Central memory CD4-positive, alpha-beta T cell (primary cell): ENCODE measurements at regions not wholly inside any gene's neighbourhood (a gene's known extent, or its start where the extent isn't known, plus 50 kb on each side); places are given as distances from the start of the nearest gene placed in this dataset.
"Not testable (repeated sequence)": the region's sequence is repeated elsewhere in the genome, so short reads cannot be mapped to it uniquely, and the experiment has no call there.

Experiments
- DNase-seq: peaks from one replicate; pipeline ENCODE4 v3.0.0; 2022

GRCh38 chr12:67045650-67046049 lies 223.5 kb upstream of the CAND1 start:
- no peak for DNase-seq

DNA sequence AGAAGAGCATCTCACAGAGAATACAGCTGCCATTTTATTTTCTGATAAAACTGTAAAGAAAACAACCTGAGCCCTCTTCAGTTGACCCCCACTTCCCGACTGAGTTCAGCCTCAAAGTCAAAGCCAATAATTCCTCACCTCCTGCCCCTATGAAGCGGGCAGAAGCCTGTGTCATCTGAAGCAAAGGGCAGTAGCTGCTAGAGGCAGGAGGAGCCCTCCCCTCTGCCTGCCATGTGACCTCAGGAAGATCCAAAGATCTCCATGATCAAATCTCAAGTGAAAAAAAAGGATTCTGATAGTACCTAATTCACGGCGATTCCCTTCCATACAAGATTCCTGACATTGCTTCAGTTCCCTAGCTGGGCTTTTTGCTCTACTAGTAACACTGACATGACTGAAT lies 223.1 kb upstream of the CAND1 start:
- DNase-seq = no peak

DNA sequence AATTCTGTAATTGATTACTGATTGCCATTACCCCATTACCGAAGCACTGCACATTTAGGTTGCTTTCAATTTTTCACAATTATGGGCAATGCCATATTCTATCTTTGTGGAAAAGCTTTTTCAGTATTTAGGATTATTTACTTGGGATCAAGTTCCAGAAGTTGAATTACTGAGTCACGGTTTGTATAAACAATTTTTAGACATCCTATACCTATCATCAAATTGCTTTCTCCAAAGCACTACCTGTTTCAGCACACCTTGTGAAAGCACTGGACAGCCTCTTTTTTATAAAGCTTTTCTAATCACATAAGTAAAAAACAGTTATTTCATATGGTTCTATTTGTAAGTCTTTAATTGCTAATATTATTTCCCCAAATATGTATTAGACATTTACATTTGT lies 221.5 kb upstream of the CAND1 start:
- no peak for DNase-seq

DNA sequence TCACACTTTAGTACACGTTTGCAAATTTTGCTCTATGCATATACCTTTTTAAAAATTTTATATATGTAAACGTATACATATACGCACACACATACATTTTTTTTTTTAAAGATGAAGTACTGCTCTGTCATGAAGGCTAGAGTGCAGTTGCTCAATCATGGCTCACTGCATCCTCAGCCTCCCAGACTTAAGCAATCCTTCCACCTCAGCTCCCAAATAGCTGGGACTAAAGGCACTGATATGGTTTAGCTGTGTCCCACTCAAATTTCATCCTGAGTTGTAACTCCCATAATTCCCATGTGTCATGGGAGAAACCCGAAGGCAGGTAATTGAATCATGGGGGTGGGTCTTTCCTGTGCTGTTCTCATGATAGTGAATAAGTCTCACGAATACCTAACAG lies 220.8 kb upstream of the CAND1 start:
- no peak for DNase-seq

DNA sequence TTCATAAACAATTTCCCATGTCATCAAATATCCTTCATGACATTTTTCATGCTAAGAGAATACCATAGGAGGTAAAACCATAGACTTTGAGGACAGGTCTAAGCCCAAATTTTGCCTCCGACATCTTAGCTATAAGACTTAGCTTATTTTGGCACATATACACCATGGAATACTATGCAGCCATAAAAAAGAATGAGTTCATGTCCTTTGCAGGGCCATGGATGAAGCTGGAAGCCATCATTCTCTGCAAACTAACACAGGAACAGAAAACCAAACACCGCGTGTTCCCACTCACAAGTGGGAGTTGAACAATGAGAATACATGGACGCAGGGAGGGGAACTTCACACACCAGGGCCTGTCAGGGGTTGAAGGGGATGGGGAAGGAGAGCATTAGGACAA lies 220.0 kb upstream of the CAND1 start:
- DNase-seq = not testable (repeated sequence)

DNA sequence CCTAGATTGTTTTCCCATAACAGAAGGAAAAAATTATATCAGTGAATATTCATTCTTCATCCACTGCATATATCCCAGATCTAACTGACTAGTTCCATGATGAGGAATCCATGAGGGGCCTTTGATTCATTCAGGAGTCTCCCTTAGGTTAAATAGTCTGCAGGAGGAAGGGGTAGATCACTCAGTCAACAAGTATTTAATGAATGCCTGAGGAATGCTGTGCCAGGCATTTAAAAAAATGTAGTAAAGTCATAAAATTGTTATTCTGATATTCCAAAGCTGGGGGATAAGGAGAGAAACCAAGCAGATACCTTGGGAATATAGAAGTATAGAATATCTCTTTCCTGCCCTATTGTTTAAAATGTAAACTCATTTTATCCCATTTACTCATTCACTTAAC lies 216.2 kb upstream of the CAND1 start:
- DNase-seq = no peak

DNA sequence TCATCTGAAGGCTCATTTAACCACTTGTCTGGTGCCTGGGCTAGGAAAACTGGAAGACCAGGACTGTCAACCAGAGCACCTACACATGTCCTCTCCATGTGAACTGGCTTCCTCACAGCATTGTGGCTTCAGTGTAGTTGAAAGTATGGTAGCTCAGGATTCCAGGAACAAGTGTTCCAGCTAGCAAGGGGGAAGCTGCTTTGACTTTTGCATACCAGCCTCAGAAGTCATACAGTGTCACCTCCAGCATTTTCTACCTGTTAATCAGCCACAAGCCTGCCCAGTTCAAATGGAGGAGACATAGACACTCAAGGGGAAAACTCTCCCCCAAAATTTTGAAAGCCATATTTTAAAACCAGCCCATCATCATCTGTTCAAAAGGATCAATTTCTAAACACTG lies 212.8 kb upstream of the CAND1 start:
- no peak for DNase-seq

DNA sequence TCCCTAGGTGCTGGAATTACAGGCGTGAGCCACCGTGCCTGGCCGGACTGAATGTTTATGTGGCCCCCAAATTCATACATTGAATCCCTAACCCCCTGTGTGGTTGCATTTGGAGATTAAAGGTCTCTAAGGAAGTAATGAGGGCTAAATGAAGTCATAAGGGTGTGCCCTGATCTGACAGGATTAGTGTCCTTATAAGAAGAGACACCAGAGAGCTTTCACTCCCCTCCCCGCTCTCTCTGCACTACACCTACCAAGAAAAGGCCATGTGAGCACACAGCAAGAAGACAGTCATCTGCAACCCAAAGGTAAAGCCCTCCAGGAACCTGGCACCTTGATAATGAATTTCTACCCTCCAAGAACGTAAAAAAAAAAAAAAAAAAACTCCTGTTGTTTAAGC lies 212.1 kb upstream of the CAND1 start:
- no peak for DNase-seq

DNA sequence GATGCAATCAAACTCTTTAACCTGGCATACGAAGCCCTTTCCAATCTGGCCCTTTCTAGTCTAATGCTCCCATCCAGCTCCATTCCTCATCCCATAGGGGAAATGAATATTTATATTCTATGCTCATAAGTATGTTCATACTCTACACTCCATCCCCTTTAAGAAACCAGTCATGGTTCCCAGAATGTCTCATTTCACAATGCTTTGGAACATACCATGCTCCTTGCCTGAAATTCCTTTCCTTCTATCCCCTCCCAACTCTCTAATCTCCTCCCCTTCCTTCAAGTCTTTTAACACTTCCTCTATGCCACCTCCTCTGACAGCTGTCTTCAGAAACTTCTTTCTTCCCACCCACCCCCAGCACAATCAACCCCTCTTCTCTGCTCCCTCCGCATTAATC lies 207.0 kb upstream of the CAND1 start:
- DNase-seq = no peak

- no peak for DNase-seq
These were observed 201.5 kb upstream of the CAND1 start for GRCh38 chr12:67067453-67068203.

DNA sequence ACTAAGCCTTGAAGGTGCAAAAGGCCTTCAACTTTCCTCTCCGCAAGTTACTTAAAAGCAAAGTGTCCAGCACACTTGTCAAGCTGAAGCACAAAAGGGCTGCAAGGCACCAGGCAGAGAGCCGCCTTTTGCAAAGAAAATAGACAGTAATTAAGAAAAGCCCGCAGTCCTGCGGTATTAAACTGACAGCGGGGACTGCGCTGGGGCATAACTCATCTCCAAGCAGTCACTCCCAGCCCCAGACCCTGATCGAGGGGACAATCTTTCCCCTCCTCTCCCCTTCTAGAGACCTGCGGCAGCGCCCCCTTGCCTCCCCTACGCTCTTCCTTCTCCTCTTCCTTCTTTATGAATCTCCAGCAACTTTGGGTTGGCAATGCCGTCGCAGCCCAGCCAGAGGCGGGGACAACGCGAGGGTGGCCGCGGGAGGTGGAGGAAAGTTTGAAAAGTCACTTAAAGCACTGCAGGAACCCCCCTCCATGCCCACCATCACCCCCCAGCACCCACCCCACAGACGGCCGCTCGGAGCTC lies 200.9 kb upstream of the CAND1 start:
- DNase-seq = no peak

- peak; percentile 4 for DNase-seq
These were observed 200.3 kb upstream of the CAND1 start for GRCh38 chr12:67068761-67069450.

DNA sequence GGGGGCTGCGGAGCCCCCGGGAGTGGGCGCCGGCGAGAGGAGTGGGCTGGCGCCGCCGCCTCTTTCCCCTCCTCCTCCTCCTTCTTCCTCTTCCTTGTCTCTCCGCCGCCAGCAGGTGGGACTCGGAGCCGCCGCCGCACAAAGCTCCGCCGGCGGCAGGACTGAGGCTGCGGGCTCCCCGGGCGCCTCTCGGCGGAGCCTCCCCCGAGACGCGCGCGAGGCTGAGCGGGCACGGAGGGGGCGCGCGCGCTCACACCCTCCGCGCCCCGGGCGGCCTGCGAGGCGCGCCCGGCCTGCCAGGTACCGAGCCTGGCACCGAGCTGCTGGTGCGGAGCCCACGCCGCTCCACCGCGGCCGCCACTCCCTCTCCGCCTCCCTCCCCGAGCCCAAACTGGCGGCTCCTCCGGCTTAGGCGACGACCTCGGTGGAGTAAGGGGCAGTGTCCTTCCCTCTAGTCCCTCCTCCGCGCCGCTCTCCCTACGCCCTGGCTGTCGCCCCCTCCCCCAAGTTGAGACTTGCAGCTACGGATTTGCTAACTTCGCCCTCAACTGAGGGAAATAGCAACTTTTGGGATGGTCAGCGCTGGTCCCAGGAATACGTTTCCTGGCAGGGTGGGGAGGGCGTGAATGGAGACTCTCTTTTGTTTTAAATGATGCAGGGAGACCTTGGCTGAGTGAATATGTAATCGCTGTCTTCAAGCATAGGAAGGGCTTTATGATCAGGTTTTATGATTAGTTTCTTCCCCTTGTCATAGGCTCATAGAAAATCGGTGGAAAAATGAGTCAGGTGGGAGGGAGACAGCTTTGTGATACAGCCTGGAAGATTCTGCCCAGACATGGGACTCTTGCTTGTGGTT lies 199.5 kb upstream of the CAND1 start:
- peak; percentile 21 for DNase-seq

DNA sequence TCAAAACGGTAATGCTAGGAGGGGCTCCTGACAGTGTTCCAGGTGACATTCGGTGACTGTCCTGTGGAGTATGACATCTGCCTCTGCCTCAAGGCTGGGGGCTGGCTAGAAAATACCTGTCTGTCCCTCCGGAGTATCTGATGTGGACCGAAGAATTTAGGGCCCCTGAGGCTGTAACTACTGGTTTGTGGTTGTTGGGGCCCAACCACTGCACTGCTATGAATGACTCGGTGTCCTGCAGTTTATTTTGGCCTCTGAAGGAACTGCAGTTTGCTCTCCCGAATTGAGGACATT lies 198.9 kb upstream of the CAND1 start:
- DNase-seq = no peak

GRCh38 chr12:67070604-67071003 lies 198.6 kb upstream of the CAND1 start:
- no peak for DNase-seq

GRCh38 chr12:67072281-67072680 lies 196.9 kb upstream of the CAND1 start:
- DNase-seq = not testable (repeated sequence)

GRCh38 chr12:67073336-67073735 lies 195.8 kb upstream of the CAND1 start:
- no peak for DNase-seq

DNA sequence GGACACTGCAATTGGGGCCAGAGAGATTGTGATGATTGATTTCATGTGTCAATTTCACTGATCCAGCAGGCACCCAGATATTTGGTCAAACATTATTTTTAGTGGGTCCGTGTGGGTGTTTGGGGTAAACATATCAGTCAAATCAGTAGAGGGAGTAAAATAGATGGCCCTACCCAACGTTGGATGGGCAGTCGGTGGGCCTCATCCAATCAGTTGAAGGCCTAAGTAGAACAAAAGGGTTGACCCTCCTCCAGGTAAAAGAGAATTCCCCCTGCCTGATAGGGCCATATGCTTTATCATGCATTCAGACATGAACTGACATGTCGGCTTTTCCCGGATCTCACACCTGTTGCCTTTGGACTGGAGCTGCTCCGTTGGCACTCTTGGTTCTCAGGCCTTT lies 195.1 kb upstream of the CAND1 start:
- DNase-seq = no peak

GRCh38 chr12:67077617-67078016 lies 191.5 kb upstream of the CAND1 start:
- DNase-seq = no peak

DNA sequence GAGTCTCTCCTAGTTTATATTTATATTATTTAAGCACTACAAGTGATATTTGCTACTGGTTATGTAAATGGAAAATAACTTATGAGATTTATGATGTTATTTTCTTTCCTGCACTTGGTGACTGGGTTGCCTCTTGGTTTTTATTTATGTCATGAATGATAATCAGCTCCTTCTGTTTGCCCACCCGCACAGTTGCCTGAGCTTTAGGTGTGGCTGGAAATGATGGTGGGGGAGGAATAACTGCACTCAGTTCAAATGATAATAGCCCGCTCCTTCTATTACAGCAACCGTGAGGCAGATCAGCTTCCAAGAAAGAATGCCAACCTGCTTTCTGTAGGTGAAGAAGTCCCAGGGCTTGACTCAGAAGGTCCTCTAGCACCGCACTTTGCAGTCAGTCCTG lies 190.2 kb upstream of the CAND1 start:
- DNase-seq = no peak

DNA sequence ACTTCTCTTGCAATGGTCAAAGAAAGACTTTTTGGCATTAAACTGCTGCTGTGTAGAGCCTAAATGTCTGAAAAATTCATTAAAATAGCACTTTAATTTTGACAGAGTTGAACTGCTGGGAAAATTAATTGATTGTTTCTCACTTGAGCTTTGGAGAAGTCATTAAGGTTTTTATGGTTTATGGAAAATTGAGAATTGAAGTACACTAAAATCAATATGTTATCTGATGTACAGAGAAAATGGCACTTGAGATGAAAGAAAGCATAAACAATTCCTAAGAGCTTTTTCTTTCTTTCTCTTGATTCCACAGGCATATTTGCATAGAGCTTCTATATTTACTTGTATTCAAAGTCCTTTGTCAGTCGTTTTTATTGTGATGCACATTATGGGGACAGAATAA lies 188.5 kb upstream of the CAND1 start:
- DNase-seq = no peak

GRCh38 chr12:67082221-67082620 lies 186.9 kb upstream of the CAND1 start:
- DNase-seq = no peak

DNA sequence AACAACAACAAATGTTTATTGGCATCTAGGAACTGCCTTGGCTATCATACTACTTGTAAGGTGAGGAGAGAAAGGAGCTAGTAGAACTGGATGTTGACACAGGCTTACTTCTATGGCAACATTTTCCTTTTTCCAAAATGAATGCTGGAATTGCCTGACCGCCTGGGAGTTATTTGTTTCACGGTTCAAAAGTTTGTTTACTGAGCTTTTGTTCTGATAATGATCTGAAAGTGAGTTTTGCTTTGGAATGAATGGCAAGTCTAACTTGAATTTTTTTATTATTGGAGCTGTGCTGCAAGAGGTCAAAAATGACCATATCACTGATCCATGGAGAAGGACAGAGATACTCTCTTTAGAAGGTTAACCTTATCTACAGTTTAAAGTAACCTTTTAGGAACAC lies 183.5 kb upstream of the CAND1 start:
- no peak for DNase-seq

DNA sequence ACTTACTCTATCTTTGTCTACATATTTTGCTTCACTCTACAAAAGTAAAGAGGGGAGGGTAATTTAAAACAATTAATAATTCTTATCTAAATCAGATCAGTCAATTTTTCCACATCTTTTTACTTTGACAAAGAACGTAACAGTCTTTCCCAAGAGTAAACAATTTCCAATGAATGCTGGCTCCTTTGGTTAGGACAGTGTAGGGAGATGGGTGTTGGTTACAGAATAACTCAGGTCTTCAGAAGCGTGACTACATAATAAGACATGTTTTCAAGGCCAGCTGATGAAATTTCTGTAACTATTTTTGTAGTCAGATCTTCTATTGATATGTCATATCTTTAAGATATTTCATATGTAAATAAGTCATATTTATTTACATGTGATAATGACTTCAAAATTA lies 183.0 kb upstream of the CAND1 start:
- DNase-seq = no peak
